Neuronal stem cell (in vitro differentiated cells): ENCODE measurements at regions not wholly inside any gene's neighbourhood (a gene's known extent, or its start where the extent isn't known, plus 50 kb on each side); places are given as distances from the start of the nearest gene placed in this dataset.

ENCODE experiments used
- DNase-seq: peaks from one replicate; pipeline ENCODE4 v3.0.0-alpha.2; 2013; ENCODE audit warnings: low spot score
- H2AFZ ChIP-seq: one replicate; pipeline ENCODE4 v1.6.1; 2013; ENCODE audit warnings: mild to moderate bottlenecking, low read length, inconsistent platforms
- H2AK5ac ChIP-seq: 2 replicates; pipeline ENCODE4 v1.6.1; 2013; ENCODE audit warnings: low read depth, mild to moderate bottlenecking, inconsistent platforms, low read length, moderate library complexity, mixed read lengths
- H2BK120ac ChIP-seq: 2 replicates; pipeline ENCODE4 v1.6.1; 2013; ENCODE audit warnings: low read depth, mild to moderate bottlenecking, inconsistent platforms, low read length, moderate library complexity, mixed read lengths
- H2BK12ac ChIP-seq: one replicate; pipeline ENCODE4 v1.6.1; 2013; ENCODE audit warnings: low read length, inconsistent platforms
- H2BK15ac ChIP-seq: 2 replicates; pipeline ENCODE4 v1.6.1; 2013; ENCODE audit warnings: mild to moderate bottlenecking, low read length, inconsistent platforms, mixed read lengths
- H2BK5ac ChIP-seq: one replicate; pipeline ENCODE4 v1.6.1; 2013; ENCODE audit warnings: inconsistent platforms, mild to moderate bottlenecking, low read length, moderate library complexity
- H3K14ac ChIP-seq: one replicate; pipeline ENCODE4 v1.6.1; 2013; ENCODE audit warnings: low read length, inconsistent platforms
- H3K18ac ChIP-seq: 2 replicates; pipeline ENCODE4 v1.6.1; 2013; ENCODE audit warnings: low read length, inconsistent platforms
- H3K23ac ChIP-seq: 2 replicates; pipeline ENCODE4 v1.6.1; 2013; ENCODE audit warnings: low read depth, mild to moderate bottlenecking, mixed read lengths, low read length, inconsistent platforms; ENCODE audit not compliant: poor library complexity
- H3K27ac ChIP-seq: replicated peaks from 3 replicates; pipeline ENCODE4 v1.5.1; 2013; ENCODE audit warnings: low read length, inconsistent platforms
- H3K27me3 ChIP-seq, 3 experiments: 2 replicates each; pipeline ENCODE4 v1.6.1; 2013; ENCODE audit warnings: low read length in 3 of 3, mild to moderate bottlenecking in 2 of 3, inconsistent platforms in 1 of 3, low read depth in 1 of 3, mixed read lengths in 1 of 3, moderate library complexity in 1 of 3; ENCODE audit not compliant: control insufficient read depth in 3 of 3, insufficient read depth in 3 of 3
- H3K36me3 ChIP-seq, 2 donors: replicated peaks in 1 of 2; 2 replicates each; pipeline ENCODE4 v1.6.1; 2013; ENCODE audit warnings: low read length in 2 of 2; ENCODE audit not compliant: control insufficient read depth in 2 of 2, insufficient read depth in 2 of 2
- H3K4ac ChIP-seq: 2 replicates; pipeline ENCODE4 v1.6.1; 2013; ENCODE audit warnings: inconsistent platforms, mild to moderate bottlenecking, low read length, moderate library complexity
- H3K4me1 ChIP-seq, 2 donors: 1 replicate in 1 of 2; 2 replicates in 1 of 2; pipeline ENCODE4 v1.6.1; 2013; ENCODE audit warnings: low read length in 2 of 2, low read depth in 1 of 2; ENCODE audit not compliant: control insufficient read depth in 2 of 2, insufficient read depth in 1 of 2
- H3K4me2 ChIP-seq: one replicate; pipeline ENCODE4 v1.6.1; 2013; ENCODE audit warnings: mild to moderate bottlenecking, low read length, inconsistent platforms; ENCODE audit not compliant: insufficient read depth, poor library complexity, severe bottlenecking
- H3K4me3 ChIP-seq, 2 donors: 2 replicates each; pipeline ENCODE4 v1.5.1; 2013; ENCODE audit warnings: low read length in 2 of 2, mild to moderate bottlenecking in 2 of 2, inconsistent platforms in 1 of 2, moderate library complexity in 1 of 2
- H3K79me1 ChIP-seq: one replicate; pipeline ENCODE4 v1.6.1; 2013; ENCODE audit warnings: low read depth, mild to moderate bottlenecking, inconsistent platforms, low read length, moderate library complexity
- H3K9ac ChIP-seq: one replicate; pipeline ENCODE4 v1.6.1; 2013; ENCODE audit warnings: mild to moderate bottlenecking, low read depth, low read length, inconsistent platforms; ENCODE audit not compliant: poor library complexity
- H3K9me3 ChIP-seq, 2 donors: replicated peaks in 1 of 2; 2 replicates each; pipeline versions ENCODE3 to v1.6.1; 2013; ENCODE audit warnings: low read length in 2 of 2, mild to moderate bottlenecking in 2 of 2, inconsistent platforms in 1 of 2, low read depth in 1 of 2, mixed read lengths in 1 of 2, moderate library complexity in 1 of 2; ENCODE audit not compliant: control insufficient read depth in 2 of 2, insufficient read depth in 1 of 2
- H4K8ac ChIP-seq: one replicate; pipeline ENCODE4 v1.6.1; 2013; ENCODE audit warnings: low read depth, mild to moderate bottlenecking, inconsistent platforms, low read length, moderate library complexity
- H4K91ac ChIP-seq: one replicate; pipeline ENCODE4 v1.6.1; 2013; ENCODE audit warnings: low read length, low read depth, mild to moderate bottlenecking, inconsistent platforms; ENCODE audit not compliant: poor library complexity
- WGBS, 2 donors: extraction: QIAGEN DNeasy Blood & Tissue Kit; methylation state at CpG; one replicate each; pipeline ENCODE4 v1.1.7; 2013; ENCODE audit warnings: missing lambda C conversion rate in 2 of 2, mixed read lengths in 1 of 2; ENCODE audit not compliant: insufficient read length in 2 of 2, insufficient replicate concordance in 1 of 2; ENCODE audit errors: extremely low coverage in 2 of 2; 5-methylcytosine and 5-hydroxymethylcytosine counted together

- Histone ChIP-seq H3K4me2 (no peak overlapping the region), H3K4me1 (peaks cover 6 to 8% of the 10 kb centered on the region in 2 donors), H3K23ac (no peak overlapping the region), H2AK5ac (no peak overlapping the region), H3K9ac (no peak overlapping the region), H2BK120ac (no peak overlapping the region), H4K8ac (no peak overlapping the region), H2BK5ac (no peak overlapping the region), H3K27me3 (no peaks in the 10 kb centered on the region), H3K4me3 (no peak overlapping the region), H2BK15ac (no peak overlapping the region), H3K9me3 (peaks cover 0 to 2% of the 10 kb centered on the region in 2 donors), H2AFZ (peak overlapping the region; percentile 65), H3K36me3 (no peaks in the 10 kb centered on the region), H4K91ac (no peak overlapping the region), H3K4ac (no peak overlapping the region), H3K14ac (no peak overlapping the region), H2BK12ac (no peak overlapping the region), H3K27ac (no peak overlapping the region), H3K79me1 (no peaks in the 10 kb centered on the region), H3K18ac (no peak overlapping the region)
- WGBS, 2 donors, result no CpG with 5 or more reads among the region's 4 CpGs
- no peak for DNase-seq
Observed at GRCh38 chr5:81835814-81836367, 85.0 kb upstream of the SSBP2 start.

GRCh38 chr5:81834021-81834660 is 83.2 kb upstream of the SSBP2 start:
- Histone ChIP-seq H3K79me1 (no peaks in the 10 kb centered on the region), H3K4me2 (no peak overlapping the region), H3K23ac (no peak overlapping the region), H3K18ac (no peak overlapping the region), H2BK15ac (no peak overlapping the region), H2BK5ac (no peak overlapping the region), H3K27ac (no peak overlapping the region), H3K4me1 (peaks cover 6 to 8% of the 10 kb centered on the region in 2 donors), H3K9ac (no peak overlapping the region), H2AK5ac (no peak overlapping the region), H2BK12ac (no peak overlapping the region), H2BK120ac (no peak overlapping the region), H2AFZ (peak overlapping the region; percentile 37), H3K4me3 (no peak overlapping the region), H3K9me3 (peaks cover 0 to 2% of the 10 kb centered on the region in 2 donors), H3K4ac (no peak overlapping the region), H4K8ac (no peak overlapping the region), H3K36me3 (no peaks in the 10 kb centered on the region), H4K91ac (no peak overlapping the region), H3K14ac (no peak overlapping the region), H3K27me3 (no peaks in the 10 kb centered on the region)
- no peak for DNase-seq
- WGBS, 2 donors, result no CpG with 5 or more reads among the region's 11 CpGs

GRCh38 chr5:81830596-81830995 is 79.7 kb upstream of the SSBP2 start:
- no peak overlapping the region for H2AFZ ChIP-seq

GRCh38 chr5:81829242-81829641 is 78.3 kb upstream of the SSBP2 start:
- H2BK12ac ChIP-seq, result no peak overlapping the region
- no peak overlapping the region for H3K4me3 ChIP-seq
- H3K27me3 ChIP-seq, result no peaks in the 10 kb centered on the region
- no peak overlapping the region for H2BK15ac ChIP-seq
- H3K9me3 ChIP-seq, result peaks cover 0 to 2% of the 10 kb centered on the region in 2 donors
- no peak overlapping the region for H2AK5ac ChIP-seq
- no peak overlapping the region for H2AFZ ChIP-seq
- H3K14ac ChIP-seq, result no peak overlapping the region
- no peak overlapping the region for H3K4me2 ChIP-seq
- no peak overlapping the region for H4K91ac ChIP-seq
- H3K36me3 ChIP-seq, result no peaks in the 10 kb centered on the region
- H3K79me1 ChIP-seq, result no peaks in the 10 kb centered on the region
- DNase-seq, result no peak
- no peak overlapping the region for H3K18ac ChIP-seq
- no peak overlapping the region for H3K23ac ChIP-seq
- no peak overlapping the region for H3K27ac ChIP-seq
- no peak overlapping the region for H2BK5ac ChIP-seq
- H3K9ac ChIP-seq, result no peak overlapping the region
- no peak overlapping the region for H4K8ac ChIP-seq
- H2BK120ac ChIP-seq, result no peak overlapping the region
- no CpG with 5 or more reads among the region's 5 CpGs for WGBS, 2 donors
- no peak overlapping the region for H3K4ac ChIP-seq
- H3K4me1 ChIP-seq, result no peaks in the 10 kb centered on the region

More at GRCh38 chr5:81830596-81830995, 79.7 kb upstream of the SSBP2 start:
- Histone ChIP-seq H3K27ac (no peak overlapping the region), H3K4me2 (no peak overlapping the region), H4K8ac (no peak overlapping the region), H4K91ac (no peak overlapping the region), H2BK120ac (no peak overlapping the region), H3K18ac (no peak overlapping the region), H3K36me3 (no peaks in the 10 kb centered on the region), H3K4me1 (no peaks in the 10 kb centered on the region), H3K23ac (no peak overlapping the region), H3K9ac (no peak overlapping the region), H2BK12ac (no peak overlapping the region), H2AK5ac (no peak overlapping the region), H2BK15ac (no peak overlapping the region), H3K79me1 (no peaks in the 10 kb centered on the region), H3K4me3 (no peak overlapping the region), H3K4ac (no peak overlapping the region), H3K27me3 (no peaks in the 10 kb centered on the region), H2BK5ac (no peak overlapping the region), H3K14ac (no peak overlapping the region), H3K9me3 (peaks cover 0 to 2% of the 10 kb centered on the region in 2 donors)
- DNase-seq, result no peak
- no CpG with 5 or more reads among the region's 2 CpGs for WGBS, 2 donors
